ENCODE measurements at regions not wholly inside any gene's neighbourhood (a gene's known extent, or its start where the extent isn't known, plus 50 kb on each side); places are given as distances from the start of the nearest gene placed in this dataset.

DNA sequence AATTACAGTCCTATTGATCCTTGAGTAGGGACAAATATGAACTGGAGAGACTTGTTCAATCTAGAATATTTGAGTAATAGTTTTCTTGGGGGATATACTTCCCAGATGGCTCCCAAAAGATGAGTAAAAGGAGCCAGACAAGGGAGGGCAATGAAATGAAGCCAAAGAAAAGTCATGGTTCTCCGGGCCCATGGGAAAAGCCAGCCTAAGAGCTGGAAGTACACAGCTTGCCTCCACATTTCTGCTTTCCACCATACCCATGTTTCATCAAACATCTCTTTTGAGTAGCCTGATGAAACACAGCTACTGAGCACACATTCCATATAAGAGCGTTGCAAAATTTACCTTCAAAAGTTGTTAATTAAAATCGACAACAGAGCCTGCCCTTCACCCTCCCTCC is 535.0 kb upstream of the FZD8 start:
- H3K4ac ChIP-seq (replicated peaks; ENCODE audit: insufficient read length, low read depth, low read length), result no peak overlapping the region
- no peaks in the 10 kb centered on the region for H3K9me3 ChIP-seq (ENCODE audit: insufficient read depth in 2 of 2, low read depth in 1 of 2, low read length in 1 of 2)
- no peak overlapping the region for H4K91ac ChIP-seq (replicated peaks; ENCODE audit: insufficient read length, low read length)
- no peak overlapping the region for H3K27ac ChIP-seq (ENCODE audit: low read depth, low read length)
- H2BK15ac ChIP-seq (ENCODE audit: low read length), result no peak overlapping the region
- peaks cover 0 to 5% (median 0%) of the 10 kb centered on the region in 4 experiments; a peak in 1 of 7 replicates for H3K4me1 ChIP-seq (replicated peaks in 1 of 4; ENCODE audit: control insufficient read depth in 3 of 4, insufficient read depth in 4 of 4, low read length in 3 of 4)
- 0 out of 2 replicates have a peak overlapping the region, but pooled peaks have one; percentile 17 for H2AFZ ChIP-seq (ENCODE audit: low read length)
- no peak for FAIRE-seq
- no peak overlapping the region for H2BK20ac ChIP-seq (ENCODE audit: low read length)
- DNase-seq (ENCODE audit: low read depth in 1 of 2, low spot score in 2 of 2), result no peak
- H3K56ac ChIP-seq (replicated peaks; ENCODE audit: insufficient read length, low read depth, low read length), result no peak overlapping the region
- H3K4me2 ChIP-seq (ENCODE audit: insufficient read depth in 1 of 2, low read depth in 2 of 2, low read length in 2 of 2), result no peak overlapping the region
- no peaks in the 10 kb centered on the region for H3K79me1 ChIP-seq (ENCODE audit: low read depth, low read length)
- CTCF ChIA-PET (ENCODE audit: partially characterized antibody), result no interaction called here
- no peak overlapping the region for H4K5ac ChIP-seq (ENCODE audit: insufficient read length, low read depth, low read length)
- POLR2A ChIA-PET (ENCODE audit: partially characterized antibody), result no interaction called here
- H2BK5ac ChIP-seq (ENCODE audit: low read depth, low read length), result no peak overlapping the region
- 91% methylated on average over 3 of the region's 3 CpGs; no CpG with 5 or more reads in 1 of the 2 experiments for WGBS, 2 experiments (ENCODE audit: extremely low coverage in 1 of 2, insufficient coverage in 1 of 2, insufficient read length in 1 of 2, insufficient replicate concordance in 2 of 2, low coverage in 1 of 2, low lambda C conversion rate in 2 of 2, missing lambda C conversion rate in 1 of 2)
- no peak overlapping the region for H4K8ac ChIP-seq (ENCODE audit: extremely low read depth, insufficient read depth, low read length)
- no peaks in the 10 kb centered on the region; the same call in 1 of the 2 replicates for H3K23me2 ChIP-seq (ENCODE audit: low read depth, low read length)
- no peak overlapping the region for H3K9ac ChIP-seq (replicated peaks in 1 of 4; ENCODE audit: extremely low read depth in 1 of 4, low read depth in 3 of 4, low read length in 3 of 4)
- no peaks in the 10 kb centered on the region for H3K27me3 ChIP-seq (replicated peaks in 1 of 4; ENCODE audit: control insufficient read depth in 3 of 4, extremely low read depth in 1 of 4, insufficient read depth in 3 of 4, low read length in 3 of 4)
- no peak overlapping the region for H3K4me3 ChIP-seq (ENCODE audit: extremely low read depth in 1 of 4, insufficient read depth in 2 of 4, low read depth in 3 of 4, low read length in 4 of 4)
- H3K14ac ChIP-seq (ENCODE audit: insufficient read length), result no peak overlapping the region
- H2AK5ac ChIP-seq (ENCODE audit: low read depth, low read length), result no peak overlapping the region
- no peak overlapping the region for H3K23ac ChIP-seq (ENCODE audit: insufficient read length)
- no peaks in the 10 kb centered on the region for H3K36me3 ChIP-seq (ENCODE audit: control insufficient read depth in 2 of 4, insufficient read depth in 4 of 4, low read length in 3 of 4)
- no peaks in the 10 kb centered on the region for H3K79me2 ChIP-seq (ENCODE audit: control insufficient read depth in 1 of 2, insufficient read depth in 2 of 2, low read length in 2 of 2)
- H3K18ac ChIP-seq (ENCODE audit: extremely low read depth, low read length), result no peak overlapping the region
- no peaks in the 10 kb centered on the region for H4K20me1 ChIP-seq (replicated peaks in 1 of 2; ENCODE audit: control insufficient read depth in 1 of 2, insufficient read depth in 2 of 2, low read length in 2 of 2)
- H2BK12ac ChIP-seq (ENCODE audit: low read depth, low read length), result no peak overlapping the region
- H2BK120ac ChIP-seq (replicated peaks; ENCODE audit: low read depth, low read length), result no peak overlapping the region
- TF ChIP-seq NANOG (IDR thresholded peaks at IDR 0.05; ENCODE audit: insufficient read depth, low read depth, low read length, poor library complexity, severe bottlenecking) (no peak), JUN (IDR thresholded peaks at IDR 0.05; ENCODE audit: low read depth, low read length) (no peak), CREB1 (IDR thresholded peaks at IDR 0.05) (no peak), PHF8 (conservative IDR thresholded peaks at IDR 0.05; ENCODE audit: low read depth, low read length) (no peak), RAD21 (IDR thresholded peaks at IDR 0.05 in 1 of 2, conservative IDR thresholded peaks at IDR 0.05 in 1 of 2; ENCODE audit: low read depth in 2 of 2, low read length in 2 of 2) (no peak), POLR2AphosphoS5 (IDR thresholded peaks at IDR 0.05; ENCODE audit: low read depth, low read length) (no peak), TEAD4 (IDR thresholded peaks at IDR 0.05; ENCODE audit: low read depth, low read length) (no peak), TBP (IDR thresholded peaks at IDR 0.05; ENCODE audit: low read depth, low read length) (no peak), JUND (IDR thresholded peaks at IDR 0.05; ENCODE audit: low read length) (no peak), TAF1 (IDR thresholded peaks at IDR 0.05; ENCODE audit: low read depth, low read length) (no peak), HDAC2 (IDR thresholded peaks at IDR 0.05; ENCODE audit: borderline replicate concordance in 1 of 2, low read depth in 2 of 2, low read length in 2 of 2) (no peak), KDM1A (IDR thresholded peaks at IDR 0.05; ENCODE audit: borderline replicate concordance, low read length) (no peak), CHD1 (IDR thresholded peaks at IDR 0.05; ENCODE audit: low read depth, low read length) (no peak), NRF1 (IDR thresholded peaks at IDR 0.05; ENCODE audit: low read depth, low read length) (no peak), CBX8 (IDR thresholded peaks at IDR 0.05; ENCODE audit: borderline replicate concordance, low read depth, low read length) (no peak), YY1 (IDR thresholded peaks at IDR 0.05; ENCODE audit: low read depth, low read length) (no peak)
